ENCODE measurements at regions not wholly inside any gene's neighbourhood (a gene's known extent, or its start where the extent isn't known, plus 50 kb on each side); places are given as distances from the start of the nearest gene placed in this dataset.
"Not testable (repeated sequence)": the region's sequence is repeated elsewhere in the genome, so short reads cannot be mapped to it uniquely, and the experiment has no call there.

DNA sequence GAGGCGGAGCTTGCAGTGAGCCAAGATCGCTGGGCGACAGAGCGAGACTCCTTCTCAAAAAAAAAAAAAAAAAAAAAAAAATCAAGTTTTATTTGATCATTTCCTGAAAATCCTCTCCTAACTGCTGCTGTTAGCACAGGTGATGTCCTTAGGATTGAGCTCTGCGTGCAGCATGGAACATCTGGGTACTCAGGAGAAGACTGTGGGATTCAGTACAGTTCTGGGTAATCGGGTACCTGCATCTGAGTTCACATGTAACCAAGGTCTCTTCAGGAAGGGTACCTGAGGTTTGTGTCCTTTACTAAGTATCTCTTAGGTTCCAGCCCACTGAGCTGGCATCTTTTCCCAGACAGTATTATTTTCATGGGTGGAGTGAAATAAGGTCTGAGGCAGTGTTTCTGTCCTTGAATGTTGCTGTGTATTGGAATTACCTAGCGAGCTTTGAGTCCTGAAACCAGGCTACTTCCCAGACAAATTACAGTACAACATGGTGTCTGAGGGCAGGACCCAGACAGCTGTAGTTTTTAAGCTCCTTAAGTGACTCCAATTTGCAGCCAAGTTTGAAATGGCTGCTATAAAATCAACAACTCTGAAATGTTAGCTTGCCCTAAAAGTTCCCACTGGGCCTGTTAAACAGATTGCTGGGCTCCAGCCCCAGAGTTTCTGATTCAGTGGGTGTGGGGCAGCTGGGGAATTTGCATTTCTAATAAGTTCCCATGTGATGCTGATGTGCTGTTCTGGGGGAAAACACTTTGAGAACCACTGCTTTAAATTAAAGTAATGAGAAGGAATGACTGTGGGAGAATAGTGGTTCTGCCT, 120.5 kb downstream of the PMAIP1 start:
- H3K36me3 ChIP-seq = no peaks in the 10 kb centered on the region
- no peaks in the 10 kb centered on the region for H3K9me3 ChIP-seq (replicated peaks in 1 of 11)
- no peak overlapping the region for H3K4me2 ChIP-seq
- H3K4me1 ChIP-seq = peaks cover 3 to 14% (median 8%) of the 10 kb centered on the region in 10 experiments; a peak in 17 of 20 replicates
- no peaks in the 10 kb centered on the region for H3K27me3 ChIP-seq
- H4K20me1 ChIP-seq = no peaks in the 10 kb centered on the region
- H3K4me3 ChIP-seq = no peak overlapping the region
- H3K27ac ChIP-seq = no peak overlapping the region
- no peak for TF ChIP-seq Cebpa-rat (IDR thresholded peaks at IDR 0.05)
- H3K9ac ChIP-seq = no peak overlapping the region

DNA sequence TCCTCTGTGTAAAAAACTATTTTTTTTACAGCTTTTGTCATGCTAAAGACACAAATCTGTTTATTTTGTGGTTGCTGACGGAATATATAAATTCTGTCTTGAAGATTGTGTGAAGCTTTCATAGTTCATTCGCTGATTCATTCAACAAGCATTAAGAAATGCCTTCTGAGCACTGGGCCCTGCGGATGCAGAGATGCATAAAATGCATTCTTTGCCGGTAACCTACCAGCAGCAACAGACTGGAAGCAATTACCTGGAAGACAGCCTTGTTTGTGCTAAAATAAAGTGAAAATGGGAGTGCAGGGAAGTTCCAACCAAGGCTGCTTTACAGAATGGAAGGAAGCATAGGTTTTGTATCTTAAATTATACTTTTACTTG, 119.7 kb downstream of the PMAIP1 start:
- H3K4me2 ChIP-seq = no peak overlapping the region
- TF ChIP-seq Cebpa-rat (IDR thresholded peaks at IDR 0.05) = no peak
- no peaks in the 10 kb centered on the region for H3K9me3 ChIP-seq (replicated peaks in 1 of 11)
- H3K4me1 ChIP-seq = peaks cover 0 to 10% (median 7%) of the 10 kb centered on the region in 10 experiments; a peak in 14 of 20 replicates
- H3K27ac ChIP-seq = no peak overlapping the region
- no peaks in the 10 kb centered on the region for H3K27me3 ChIP-seq
- no peak overlapping the region for H3K4me3 ChIP-seq
- no peaks in the 10 kb centered on the region for H3K36me3 ChIP-seq
- no peak overlapping the region for H3K9ac ChIP-seq
- no peaks in the 10 kb centered on the region for H4K20me1 ChIP-seq

DNA sequence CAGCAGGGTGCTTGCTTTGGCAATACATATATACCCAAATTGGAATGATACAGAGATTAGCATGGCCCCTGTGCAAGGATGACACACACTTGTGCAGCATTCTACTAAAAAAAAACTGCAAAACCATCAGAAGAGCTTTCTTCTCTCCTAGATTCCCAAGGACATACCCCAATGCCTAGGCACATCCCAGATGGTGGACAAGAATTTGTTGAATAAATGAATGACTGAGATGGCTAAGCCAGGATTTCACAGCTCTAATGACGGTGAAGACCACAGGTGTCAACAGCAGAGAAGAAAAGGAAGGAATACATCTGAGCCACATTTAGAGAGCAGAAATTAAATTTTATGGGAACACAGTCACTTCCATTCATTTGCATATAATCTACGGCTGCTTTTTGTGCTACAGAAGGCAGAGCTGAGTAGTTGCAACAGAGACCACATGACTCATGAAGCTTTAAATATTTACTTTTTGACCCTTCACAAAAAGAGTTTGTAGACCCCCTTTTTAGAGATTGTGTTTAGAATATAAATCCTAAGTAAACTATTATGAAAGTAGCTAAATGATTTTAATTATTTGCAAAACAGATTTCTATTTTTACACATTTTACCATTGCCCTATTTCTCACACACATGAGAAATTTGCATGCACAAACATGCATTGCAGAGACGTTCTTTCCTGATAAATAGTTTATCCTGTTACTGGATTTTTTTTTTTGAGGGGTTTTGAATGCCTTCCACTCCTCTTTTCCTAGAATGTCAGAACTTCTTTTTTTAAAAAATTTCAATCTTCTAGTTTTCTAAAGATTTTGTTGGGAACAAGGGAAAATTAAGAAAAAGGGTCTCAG, 119.0 kb downstream of the PMAIP1 start:
- Histone ChIP-seq H3K36me3 (no peaks in the 10 kb centered on the region), H3K4me1 (peaks cover 0 to 10% (median 7%) of the 10 kb centered on the region in 10 experiments; a peak in 13 of 20 replicates), H3K27ac (no peak overlapping the region), H3K9ac (no peak overlapping the region), H3K27me3 (no peaks in the 10 kb centered on the region), H3K4me2 (no peak overlapping the region), H3K4me3 (no peak overlapping the region), H3K9me3 (replicated peaks in 1 of 11) (no peaks in the 10 kb centered on the region), H4K20me1 (no peaks in the 10 kb centered on the region)
- TF ChIP-seq Cebpa-rat (IDR thresholded peaks at IDR 0.05) = no peak

DNA sequence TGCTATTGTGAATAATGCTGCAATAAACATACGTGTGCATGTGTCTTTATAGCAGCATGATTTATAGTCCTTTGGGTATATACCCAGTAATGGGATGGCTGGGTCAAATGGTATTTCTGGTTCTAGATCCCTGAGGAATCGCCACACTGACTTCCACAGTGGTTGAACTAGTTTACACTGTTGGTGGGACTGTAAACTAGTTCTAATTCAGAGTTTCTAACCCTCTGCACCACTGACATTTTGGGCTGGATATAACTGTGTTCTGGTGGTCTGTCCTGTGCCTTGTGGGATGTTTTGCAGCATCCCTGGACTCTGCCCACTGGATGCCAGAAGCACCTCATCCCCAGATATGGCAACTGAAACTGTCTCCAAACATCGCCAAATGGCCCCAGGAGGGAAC, 118.3 kb downstream of the PMAIP1 start:
- H4K20me1 ChIP-seq = not testable (repeated sequence)

DNA sequence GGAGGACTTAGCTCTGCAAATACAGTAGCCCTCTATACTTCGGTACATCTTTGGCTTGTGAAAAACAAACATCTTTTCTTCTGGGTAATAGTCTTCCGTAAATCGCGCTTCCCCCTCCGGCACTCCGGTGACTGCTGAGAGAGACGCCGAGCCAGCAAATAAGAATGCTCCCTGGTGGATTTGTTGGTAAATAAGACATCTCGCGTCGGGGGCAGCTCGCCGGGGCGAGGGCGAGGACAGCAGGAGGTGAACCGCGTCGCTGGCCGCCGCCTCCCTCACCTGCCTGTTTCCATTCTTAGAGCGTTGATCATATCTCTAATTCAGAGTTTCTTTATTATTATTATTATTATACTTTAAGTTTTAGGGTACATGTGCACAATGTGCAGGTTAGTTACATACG, 117.6 kb downstream of the PMAIP1 start:
- no peak overlapping the region for H3K4me3 ChIP-seq
- peaks cover 0 to 10% (median 7%) of the 10 kb centered on the region in 10 experiments; a peak in 13 of 20 replicates for H3K4me1 ChIP-seq
- no peak for TF ChIP-seq Cebpa-rat (IDR thresholded peaks at IDR 0.05)
- H3K27ac ChIP-seq = no peak overlapping the region
- peaks cover 0 to 4% (median under 1%) of the 10 kb centered on the region in 11 experiments; a peak in 2 of 22 replicates for H3K9me3 ChIP-seq (replicated peaks in 1 of 11)
- H3K36me3 ChIP-seq = no peaks in the 10 kb centered on the region
- H3K9ac ChIP-seq = no peak overlapping the region
- no peaks in the 10 kb centered on the region for H3K27me3 ChIP-seq
- H4K20me1 ChIP-seq = no peaks in the 10 kb centered on the region
- H3K4me2 ChIP-seq = no peak overlapping the region

More for the DNA sequence above, 118.3 kb downstream of the PMAIP1 start:
- not testable (repeated sequence) for H3K36me3 ChIP-seq; H3K4me3 ChIP-seq; H3K27me3 ChIP-seq; H3K9me3 ChIP-seq (replicated peaks in 1 of 11); H3K4me1 ChIP-seq; H3K9ac ChIP-seq; H3K27ac ChIP-seq; H3K4me2 ChIP-seq

DNA sequence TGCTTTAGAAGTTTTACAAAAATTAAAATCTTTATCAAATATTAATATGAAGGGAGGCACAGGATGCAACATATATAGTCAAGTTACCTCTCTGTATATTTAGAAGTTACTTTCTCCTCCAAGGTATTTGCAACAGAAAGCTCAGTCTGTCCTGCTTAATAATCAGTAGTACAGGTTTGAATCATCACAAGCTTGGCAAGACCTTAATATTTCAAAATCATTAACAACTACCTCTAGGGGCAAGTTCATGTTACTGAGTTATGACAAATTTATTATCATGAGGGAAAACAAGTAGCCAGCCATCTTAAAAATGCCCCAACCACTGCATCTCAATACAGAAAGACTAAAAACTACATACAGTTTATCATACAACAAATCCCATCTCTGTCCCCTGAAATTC, 116.0 kb downstream of the PMAIP1 start:
- H3K36me3 ChIP-seq, H3K9ac ChIP-seq, H3K27me3 ChIP-seq, H3K27ac ChIP-seq, H3K4me2 ChIP-seq, H3K4me1 ChIP-seq, H3K4me3 ChIP-seq, H4K20me1 ChIP-seq: not testable (repeated sequence)
- H3K9me3 ChIP-seq (replicated peaks in 1 of 11) = peaks cover 9 to 20% (median 15%) of the 10 kb centered on the region in 11 experiments

DNA sequence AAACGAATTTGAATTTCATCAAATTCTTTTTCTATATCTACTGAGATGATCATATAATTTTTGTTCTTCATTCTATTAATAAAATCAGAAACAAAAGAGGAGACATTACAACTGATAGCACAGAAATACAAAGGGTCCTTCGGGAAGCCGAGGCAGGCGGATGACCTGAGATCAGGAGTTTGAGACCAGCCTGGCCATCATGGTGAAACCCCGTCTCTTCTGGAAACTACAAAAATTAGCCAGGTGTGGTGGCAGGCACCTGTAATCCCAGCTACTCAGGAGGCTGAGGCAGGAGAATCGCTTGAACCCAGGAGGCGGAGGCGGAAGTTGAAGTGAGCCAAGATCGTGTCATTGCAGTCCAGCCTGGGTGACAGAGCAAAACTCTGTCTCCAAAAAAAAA, 113.4 kb downstream of the PMAIP1 start:
- not testable (repeated sequence) for H3K36me3 ChIP-seq, H3K4me3 ChIP-seq, H3K27ac ChIP-seq, H3K4me1 ChIP-seq, H4K20me1 ChIP-seq, H3K27me3 ChIP-seq, H3K4me2 ChIP-seq, H3K9ac ChIP-seq
- H3K9me3 ChIP-seq (replicated peaks in 1 of 11) = peaks cover 21 to 34% (median 27%) of the 10 kb centered on the region in 11 experiments

DNA sequence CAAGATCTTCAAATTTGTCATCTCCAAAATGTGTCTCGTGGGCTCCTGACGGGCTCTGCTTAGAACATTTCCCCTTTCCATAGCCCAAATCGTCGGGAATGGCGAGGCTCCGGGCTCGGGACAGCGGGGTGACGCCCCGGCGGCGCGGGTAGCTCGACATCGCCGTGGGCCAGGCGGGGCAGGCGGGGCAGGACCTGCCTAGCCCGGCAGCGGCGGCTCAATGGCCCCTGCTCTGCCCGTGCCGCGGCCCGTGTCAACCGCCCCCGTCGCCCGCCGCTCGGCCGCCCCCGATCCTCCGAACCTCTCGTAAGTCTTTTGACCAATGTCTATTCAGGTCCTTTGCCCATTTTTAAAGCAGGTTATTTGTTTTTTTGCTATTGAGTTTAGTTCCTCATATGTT, 111.2 kb downstream of the PMAIP1 start:
- Histone ChIP-seq H4K20me1 (no peaks in the 10 kb centered on the region), H3K9ac (no peak overlapping the region), H3K27me3 (no peaks in the 10 kb centered on the region), H3K36me3 (no peaks in the 10 kb centered on the region), H3K27ac (no peak overlapping the region), H3K4me1 (no peaks in the 10 kb centered on the region), H3K4me3 (no peak overlapping the region), H3K4me2 (no peak overlapping the region), H3K9me3 (replicated peaks in 1 of 11) (peaks cover 21 to 34% (median 27%) of the 10 kb centered on the region in 11 experiments)
- TF ChIP-seq Cebpa-rat (IDR thresholded peaks at IDR 0.05) = no peak

DNA sequence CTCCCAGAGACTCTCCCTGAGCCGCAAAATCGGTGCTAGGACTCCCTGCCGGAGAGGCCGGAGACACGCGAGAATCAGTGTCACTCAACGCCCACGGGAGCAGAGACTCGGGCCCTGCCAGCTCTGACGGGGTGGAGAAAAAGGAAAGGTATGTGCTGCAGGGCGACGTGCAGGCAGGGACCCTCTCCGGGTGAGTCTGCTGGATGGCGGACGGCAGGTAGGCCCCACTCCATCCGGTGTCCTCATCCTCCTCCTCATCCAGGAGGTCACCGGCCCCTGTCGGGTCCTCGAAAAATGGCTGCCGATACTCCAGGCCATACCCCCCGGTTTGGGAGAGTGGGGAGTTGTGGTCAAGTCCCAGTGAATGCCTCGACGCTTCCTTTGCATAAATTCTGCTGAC, 110.7 kb downstream of the PMAIP1 start:
- Histone ChIP-seq H3K36me3 (no peaks in the 10 kb centered on the region), H3K4me1 (no peaks in the 10 kb centered on the region), H3K9ac (no peak overlapping the region), H3K4me2 (no peak overlapping the region), H3K4me3 (no peak overlapping the region), H4K20me1 (no peaks in the 10 kb centered on the region), H3K27ac (no peak overlapping the region), H3K9me3 (replicated peaks in 1 of 11) (peaks cover 21 to 34% (median 27%) of the 10 kb centered on the region in 11 experiments), H3K27me3 (no peaks in the 10 kb centered on the region)
- TF ChIP-seq Cebpa-rat (IDR thresholded peaks at IDR 0.05) = no peak
